ENCODE measurements at regions not wholly inside any gene's neighbourhood (a gene's known extent, or its start where the extent isn't known, plus 50 kb on each side); places are given as distances from the start of the nearest gene placed in this dataset.
"Not testable (repeated sequence)": the region's sequence is repeated elsewhere in the genome, so short reads cannot be mapped to it uniquely, and the experiment has no call there.

- intact Hi-C loops (cut with micrococcal nuclease): no loop called here
- no peaks in the 10 kb centered on the region for H3K27me3 ChIP-seq (ENCODE audit: control insufficient read depth, insufficient read depth, low read length)
- H3K36me3 Mint-ChIP-seq: no peaks in the 10 kb centered on the region
- no peak overlapping the region for H3K27ac Mint-ChIP-seq
- H3K4me3 ChIP-seq (ENCODE audit: low read length): no peak overlapping the region
- no peaks in the 10 kb centered on the region for H3K36me3 ChIP-seq (ENCODE audit: control insufficient read depth, insufficient read depth, low read length)
- no peaks in the 10 kb centered on the region for H3K4me1 Mint-ChIP-seq
- 86% methylated on average over 1 of the region's 2 CpGs for WGBS (ENCODE audit: insufficient coverage)
- no peak for TF ChIP-seq CTCF (IDR thresholded peaks at IDR 0.05)
- no peak for ATAC-seq
- H3K4me1 ChIP-seq (ENCODE audit: control insufficient read depth, insufficient read depth, low read length): no peaks in the 10 kb centered on the region
- no peak overlapping the region for H3K4me3 Mint-ChIP-seq
- no peak overlapping the region for H3K27ac ChIP-seq (ENCODE audit: low read length)
- H3K9me3 ChIP-seq (ENCODE audit: control insufficient read depth, insufficient read depth, low read length): no peaks in the 10 kb centered on the region
- no peak for DNase-seq
- no peaks in the 10 kb centered on the region for H3K27me3 Mint-ChIP-seq (ENCODE audit: low read depth in 2 of 2)
- peaks cover 2 to 3% of the 10 kb centered on the region in 2 donors for H3K9me3 Mint-ChIP-seq
Observed at GRCh38 chr13:91053318-91054065, 294.0 kb upstream of the MIR17HG start.

- Mint-ChIP-seq H3K9me3 (peaks cover 4 to 6% of the 10 kb centered on the region in 2 donors), H3K36me3 (no peaks in the 10 kb centered on the region), H3K27me3 (ENCODE audit: low read depth in 2 of 2) (no peaks in the 10 kb centered on the region), H3K4me3 (no peak overlapping the region), H3K27ac (no peak overlapping the region), H3K4me1 (no peaks in the 10 kb centered on the region)
- no peak for TF ChIP-seq CTCF (IDR thresholded peaks at IDR 0.05)
- ATAC-seq: no peak
- intact Hi-C loops (cut with micrococcal nuclease): no loop called here
- H3K27me3 ChIP-seq (ENCODE audit: control insufficient read depth, insufficient read depth, low read length): no peaks in the 10 kb centered on the region
- DNase-seq: no peak
- WGBS (ENCODE audit: insufficient coverage): 71% methylated on average over 1 of the region's 1 CpG
- no peak overlapping the region for H3K27ac ChIP-seq (ENCODE audit: low read length)
- no peak overlapping the region for H3K4me3 ChIP-seq (ENCODE audit: low read length)
- no peaks in the 10 kb centered on the region for H3K4me1 ChIP-seq (ENCODE audit: control insufficient read depth, insufficient read depth, low read length)
- no peaks in the 10 kb centered on the region for H3K9me3 ChIP-seq (ENCODE audit: control insufficient read depth, insufficient read depth, low read length)
- no peaks in the 10 kb centered on the region for H3K36me3 ChIP-seq (ENCODE audit: control insufficient read depth, insufficient read depth, low read length)
Observed at GRCh38 chr13:91054902-91055301, 292.6 kb upstream of the MIR17HG start.

GRCh38 chr13:91056746-91057145 is 290.7 kb upstream of the MIR17HG start:
- intact Hi-C loops (cut with micrococcal nuclease): no loop called here
- DNase-seq: no peak
- Histone ChIP-seq H3K4me1 (ENCODE audit: control insufficient read depth, insufficient read depth, low read length) (no peaks in the 10 kb centered on the region), H3K36me3 (ENCODE audit: control insufficient read depth, insufficient read depth, low read length) (no peaks in the 10 kb centered on the region), H3K27me3 (ENCODE audit: control insufficient read depth, insufficient read depth, low read length) (no peaks in the 10 kb centered on the region), H3K27ac (ENCODE audit: low read length) (no peak overlapping the region), H3K4me3 (ENCODE audit: low read length) (no peak overlapping the region), H3K9me3 (ENCODE audit: control insufficient read depth, insufficient read depth, low read length) (no peaks in the 10 kb centered on the region)
- Mint-ChIP-seq H3K4me1 (no peaks in the 10 kb centered on the region), H3K36me3 (no peaks in the 10 kb centered on the region), H3K27ac (no peak overlapping the region), H3K4me3 (no peak overlapping the region), H3K9me3 (peaks cover 3 to 4% of the 10 kb centered on the region in 2 donors), H3K27me3 (ENCODE audit: low read depth in 2 of 2) (no peaks in the 10 kb centered on the region)
- ATAC-seq: no peak
- 43% methylated on average over 2 of the region's 2 CpGs for WGBS (ENCODE audit: insufficient coverage)
- TF ChIP-seq CTCF (IDR thresholded peaks at IDR 0.05): no peak

- H3K27me3 ChIP-seq (ENCODE audit: control insufficient read depth, insufficient read depth, low read length); H3K4me3 Mint-ChIP-seq; H3K4me3 ChIP-seq (ENCODE audit: low read length); intact Hi-C loops (cut with micrococcal nuclease); H3K27ac ChIP-seq (ENCODE audit: low read length); H3K9me3 ChIP-seq (ENCODE audit: control insufficient read depth, insufficient read depth, low read length); H3K4me1 Mint-ChIP-seq; H3K36me3 ChIP-seq (ENCODE audit: control insufficient read depth, insufficient read depth, low read length); H3K27ac Mint-ChIP-seq; H3K4me1 ChIP-seq (ENCODE audit: control insufficient read depth, insufficient read depth, low read length); H3K36me3 Mint-ChIP-seq; H3K27me3 Mint-ChIP-seq (ENCODE audit: low read depth in 2 of 2); DNase-seq; H3K9me3 Mint-ChIP-seq; ATAC-seq: not testable (repeated sequence)
- 97% methylated on average over 2 of the region's 2 CpGs for WGBS (ENCODE audit: insufficient coverage)
Observed at GRCh38 chr13:91057507-91057906, 290.0 kb upstream of the MIR17HG start.
